ENCODE measurements at regions not wholly inside any gene's neighbourhood (a gene's known extent, or its start where the extent isn't known, plus 50 kb on each side); places are given as distances from the start of the nearest gene placed in this dataset.

DNA sequence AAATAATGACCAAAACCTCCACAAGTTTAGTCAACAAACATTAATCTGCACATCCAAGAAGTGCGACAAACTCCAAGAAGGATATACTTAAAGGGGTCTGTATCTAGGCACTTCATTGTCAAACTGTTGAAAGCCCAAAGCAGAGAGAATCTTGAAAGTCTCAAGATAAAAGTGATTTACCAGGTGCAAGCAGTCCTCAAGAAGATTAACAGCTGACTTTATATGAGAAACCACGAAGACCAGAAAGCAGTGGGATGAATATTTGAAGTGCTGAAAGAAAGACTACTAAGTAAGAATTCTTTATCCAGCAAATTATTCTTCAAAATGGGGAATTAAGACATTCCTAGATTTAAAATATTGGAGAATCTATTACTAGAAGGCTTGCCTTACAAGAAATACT lies 58.4 kb upstream of the BLCAP start:
- DNase-seq (ENCODE audit: low read depth): no peak
- TF ChIP-seq, protein P1, sequence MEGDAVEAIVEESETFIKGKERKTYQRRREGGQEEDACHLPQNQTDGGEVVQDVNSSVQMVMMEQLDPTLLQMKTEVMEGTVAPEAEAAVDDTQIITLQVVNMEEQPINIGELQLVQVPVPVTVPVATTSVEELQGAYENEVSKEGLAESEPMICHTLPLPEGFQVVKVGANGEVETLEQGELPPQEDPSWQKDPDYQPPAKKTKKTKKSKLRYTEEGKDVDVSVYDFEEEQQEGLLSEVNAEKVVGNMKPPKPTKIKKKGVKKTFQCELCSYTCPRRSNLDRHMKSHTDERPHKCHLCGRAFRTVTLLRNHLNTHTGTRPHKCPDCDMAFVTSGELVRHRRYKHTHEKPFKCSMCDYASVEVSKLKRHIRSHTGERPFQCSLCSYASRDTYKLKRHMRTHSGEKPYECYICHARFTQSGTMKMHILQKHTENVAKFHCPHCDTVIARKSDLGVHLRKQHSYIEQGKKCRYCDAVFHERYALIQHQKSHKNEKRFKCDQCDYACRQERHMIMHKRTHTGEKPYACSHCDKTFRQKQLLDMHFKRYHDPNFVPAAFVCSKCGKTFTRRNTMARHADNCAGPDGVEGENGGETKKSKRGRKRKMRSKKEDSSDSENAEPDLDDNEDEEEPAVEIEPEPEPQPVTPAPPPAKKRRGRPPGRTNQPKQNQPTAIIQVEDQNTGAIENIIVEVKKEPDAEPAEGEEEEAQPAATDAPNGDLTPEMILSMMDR (conservative IDR thresholded peaks at IDR 0.05; ENCODE audit: low read depth, low read length): no peak
- H3K4me3 ChIP-seq (ENCODE audit: low read depth, low read length): no peak overlapping the region

DNA sequence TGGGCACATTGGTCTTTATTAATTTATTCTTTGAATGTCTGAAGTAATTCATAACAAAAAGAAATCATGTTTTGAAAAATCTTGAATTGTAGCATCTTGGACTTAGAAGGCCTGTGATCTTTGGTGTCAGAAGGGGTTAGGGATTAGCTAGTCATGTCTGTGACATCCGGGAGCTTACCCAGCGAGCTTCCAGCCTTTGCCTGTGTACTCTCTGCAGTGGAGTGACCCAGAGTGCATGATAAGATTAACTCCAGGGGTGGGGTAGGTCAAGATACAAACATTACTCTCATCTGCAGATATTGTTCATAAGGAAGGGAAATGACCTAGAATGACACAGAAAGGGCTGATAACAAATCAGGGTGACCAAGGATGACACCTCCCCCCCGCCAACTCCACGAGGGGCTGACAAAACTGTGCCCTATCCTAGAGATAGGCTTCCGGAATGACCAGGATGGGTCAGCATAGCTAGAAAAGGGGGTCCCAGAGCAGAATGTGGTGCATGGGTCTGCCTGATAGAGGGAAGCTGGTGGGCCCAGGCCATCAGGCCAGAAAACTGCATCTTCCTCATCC lies 56.6 kb upstream of the BLCAP start:
- DNase-seq (ENCODE audit: low read depth): no peak
- TF ChIP-seq, protein P1 (conservative IDR thresholded peaks at IDR 0.05; ENCODE audit: low read depth, low read length): no peak
- H3K4me3 ChIP-seq (ENCODE audit: low read depth, low read length): no peak overlapping the region

DNA sequence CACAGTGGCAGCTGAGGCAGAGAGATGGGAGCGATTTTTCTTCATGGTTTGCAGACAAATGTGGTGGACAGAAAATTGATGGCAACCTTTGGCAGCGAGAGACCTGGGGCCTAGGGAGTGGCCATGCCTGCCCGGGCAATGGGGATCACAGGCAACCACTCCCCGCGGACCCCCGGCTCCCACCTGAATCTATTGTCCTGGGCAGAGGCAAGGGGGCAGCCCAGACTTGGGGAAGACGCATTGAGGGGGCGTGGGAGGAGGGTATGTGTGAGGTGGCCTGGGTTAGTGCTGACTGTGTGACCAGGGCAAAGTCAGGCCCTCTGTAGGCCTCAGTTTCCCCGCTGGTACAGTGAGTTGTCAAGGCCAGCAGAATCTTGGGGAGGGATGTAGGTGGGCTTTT lies 53.6 kb upstream of the BLCAP start:
- no peak overlapping the region for H3K4me3 ChIP-seq (ENCODE audit: low read depth, low read length)
- no peak for DNase-seq (ENCODE audit: low read depth)
- TF ChIP-seq, protein P1 (conservative IDR thresholded peaks at IDR 0.05; ENCODE audit: low read depth, low read length): no peak

DNA sequence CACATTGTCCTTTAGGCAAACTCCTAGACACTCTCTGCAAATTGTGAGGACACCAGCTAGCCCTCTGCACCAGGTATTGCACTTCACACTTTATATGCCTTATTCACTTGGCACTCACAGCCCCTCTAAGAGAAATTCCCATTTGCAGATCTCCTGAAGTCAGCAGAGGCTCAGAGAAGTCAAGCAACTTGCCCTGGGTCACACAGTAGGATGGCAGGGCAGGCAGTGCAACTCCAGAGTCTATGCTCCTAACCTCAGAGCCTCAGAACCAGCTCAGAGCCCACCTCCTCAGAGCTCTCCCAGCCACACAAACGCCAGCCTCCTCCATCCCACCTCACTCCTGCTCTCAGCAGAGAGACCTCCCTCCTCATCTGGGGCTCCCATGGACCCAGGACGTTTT lies 52.4 kb upstream of the BLCAP start:
- no peak for DNase-seq (ENCODE audit: low read depth)
- H3K4me3 ChIP-seq (ENCODE audit: low read depth, low read length): no peak overlapping the region
- TF ChIP-seq, protein P1 (conservative IDR thresholded peaks at IDR 0.05; ENCODE audit: low read depth, low read length): no peak

DNA sequence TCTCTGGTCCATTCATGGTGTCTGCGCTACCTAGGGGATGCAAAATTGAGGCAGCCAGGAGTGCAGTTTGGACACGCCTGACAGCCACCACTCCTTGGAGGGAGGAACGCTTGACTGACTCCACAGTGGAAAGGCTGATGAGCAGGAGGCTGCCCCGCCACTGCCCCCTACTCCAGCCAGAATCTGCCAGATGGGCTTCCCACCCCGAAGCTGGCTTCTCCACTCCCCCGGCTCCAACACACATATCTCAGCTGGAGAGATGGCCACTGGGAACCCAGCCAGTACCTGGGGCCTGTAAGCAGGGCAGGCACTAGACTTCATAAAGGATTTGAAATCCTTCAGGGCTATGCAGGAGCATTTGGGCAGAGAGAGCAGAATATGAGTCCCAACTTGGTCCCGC lies 51.4 kb upstream of the BLCAP start:
- TF ChIP-seq, protein P1 (conservative IDR thresholded peaks at IDR 0.05; ENCODE audit: low read depth, low read length): no peak
- DNase-seq (ENCODE audit: low read depth): no peak
- no peak overlapping the region for H3K4me3 ChIP-seq (ENCODE audit: low read depth, low read length)

DNA sequence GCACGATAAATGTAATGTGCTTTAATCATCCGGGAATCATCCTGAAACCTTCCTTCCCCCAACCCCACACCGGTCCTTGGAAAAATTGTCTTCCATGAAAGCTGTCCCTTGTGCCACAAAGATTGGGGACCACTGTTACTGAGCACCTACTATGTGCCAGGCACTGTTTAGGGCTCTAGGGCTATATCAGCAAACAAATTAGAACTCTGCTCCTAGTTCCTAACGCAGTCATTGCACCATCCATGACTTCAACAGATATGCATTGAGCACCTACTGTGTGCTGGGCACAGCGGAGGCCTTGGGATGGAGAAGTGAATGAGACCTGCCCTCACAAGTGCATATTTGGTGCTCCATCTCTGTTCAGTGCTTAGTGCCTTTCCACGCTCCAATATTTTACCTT lies 50.3 kb upstream of the BLCAP start:
- H3K4me3 ChIP-seq (ENCODE audit: low read depth, low read length): no peak overlapping the region
- TF ChIP-seq, protein P1 (conservative IDR thresholded peaks at IDR 0.05; ENCODE audit: low read depth, low read length): no peak
- DNase-seq (ENCODE audit: low read depth): no peak
